ENCODE measurements at regions not wholly inside any gene's neighbourhood (a gene's known extent, or its start where the extent isn't known, plus 50 kb on each side); places are given as distances from the start of the nearest gene placed in this dataset.

GRCh38 chr1:208413006-208413405 lies 168.8 kb upstream of the PLXNA2 start:
- DNase-seq: no peak

GRCh38 chr1:208418667-208419066 lies 174.5 kb upstream of the PLXNA2 start:
- no peak for DNase-seq

- no peak for DNase-seq
Observed at GRCh38 chr1:208419746-208420420, 175.7 kb upstream of the PLXNA2 start.

GRCh38 chr1:208420696-208421095 lies 176.5 kb upstream of the PLXNA2 start:
- DNase-seq: no peak

- DNase-seq: no peak
Observed at GRCh38 chr1:208421486-208421885, 177.3 kb upstream of the PLXNA2 start.

- DNase-seq: no peak
Observed at GRCh38 chr1:208423526-208423925, 179.3 kb upstream of the PLXNA2 start.

GRCh38 chr1:208425096-208425495 lies 180.9 kb upstream of the PLXNA2 start:
- DNase-seq: no peak

GRCh38 chr1:208430220-208430619 lies 186.0 kb upstream of the PLXNA2 start:
- DNase-seq: no peak

GRCh38 chr1:208431721-208432120 lies 187.5 kb upstream of the PLXNA2 start:
- peak in 1 of 58 donors; percentile 18 for DNase-seq

- DNase-seq: no peak
Observed at GRCh38 chr1:208432346-208432745, 188.2 kb upstream of the PLXNA2 start.

GRCh38 chr1:208433086-208433485 lies 188.9 kb upstream of the PLXNA2 start:
- no peak for DNase-seq

- DNase-seq: no peak
Observed at GRCh38 chr1:208433971-208434370, 189.8 kb upstream of the PLXNA2 start.

GRCh38 chr1:208437401-208437800 lies 193.2 kb upstream of the PLXNA2 start:
- no peak for DNase-seq

- no peak for DNase-seq
Observed at GRCh38 chr1:208438112-208438699, 194.0 kb upstream of the PLXNA2 start.

GRCh38 chr1:208445758-208446203 lies 201.6 kb upstream of the PLXNA2 start:
- no peak for DNase-seq

GRCh38 chr1:208446271-208446691 lies 202.1 kb upstream of the PLXNA2 start:
- DNase-seq: no peak

GRCh38 chr1:208448425-208448824 lies 204.2 kb upstream of the PLXNA2 start:
- DNase-seq: no peak

- no peak for DNase-seq
Observed at GRCh38 chr1:208449951-208450350, 205.8 kb upstream of the PLXNA2 start.

- DNase-seq: no peak
Observed at GRCh38 chr1:208450958-208451357, 206.8 kb upstream of the PLXNA2 start.

GRCh38 chr1:208455821-208456220 lies 211.6 kb upstream of the PLXNA2 start:
- peak in 1 of 58 donors; percentile 9 for DNase-seq

GRCh38 chr1:208456487-208456886 lies 212.3 kb upstream of the PLXNA2 start:
- DNase-seq: no peak

- no peak for DNase-seq
Observed at GRCh38 chr1:208460823-208461222, 216.6 kb upstream of the PLXNA2 start.

- DNase-seq: no peak
Observed at GRCh38 chr1:208461680-208462079, 217.5 kb upstream of the PLXNA2 start.
